MM.1S (cell line): ENCODE measurements at regions not wholly inside any gene's neighbourhood (a gene's known extent, or its start where the extent isn't known, plus 50 kb on each side); places are given as distances from the start of the nearest gene placed in this dataset.

Experiments used
- DNase-seq: peaks from one replicate; pipeline ENCODE4 v3.0.0-alpha.2; 2015
- H2AFZ ChIP-seq: fragments of 300-600 bp; sonication (generic); 2 replicates; pipeline ENCODE4 v1.6.0; 2016; ENCODE audit warnings: antibody characterized with exemption, low read length
- H3F3A ChIP-seq: fragments of 300-600 bp; sonication (generic); 2 replicates; pipeline ENCODE4 v1.6.1; 2016; ENCODE audit warnings: mild to moderate bottlenecking, antibody characterized with exemption, low read length, moderate library complexity, mixed read lengths; ENCODE audit not compliant: insufficient read depth
- H3K27ac ChIP-seq: fragments of 300-600 bp; sonication (generic); 2 replicates; pipeline ENCODE4 v1.5.1; 2016; ENCODE audit warnings: mild to moderate bottlenecking, low read length
- H3K27me3 ChIP-seq: fragments of 300-600 bp; sonication (generic); replicated peaks from 2 replicates; pipeline ENCODE4 v1.6.0; 2016; ENCODE audit warnings: low read length; ENCODE audit not compliant: insufficient read depth
- H3K36me3 ChIP-seq: fragments of 300-600 bp; sonication (generic); replicated peaks from 2 replicates; pipeline ENCODE4 v1.6.1; 2016; ENCODE audit warnings: mild to moderate bottlenecking, low read length, mixed read lengths; ENCODE audit not compliant: insufficient read depth
- H3K4me1 ChIP-seq: fragments of 300-600 bp; sonication (generic); 2 replicates; pipeline ENCODE4 v1.6.1; 2016; ENCODE audit warnings: low read length, mixed read lengths
- H3K4me2 ChIP-seq: fragments of 300-600 bp; sonication (generic); 2 replicates; pipeline ENCODE4 v1.6.0; 2016; ENCODE audit warnings: low read depth, low read length
- H3K4me3 ChIP-seq: fragments of 300-600 bp; sonication (generic); 2 replicates; pipeline ENCODE4 v1.5.1; 2016; ENCODE audit warnings: low read length, mixed read lengths
- H3K79me2 ChIP-seq: fragments of 300-600 bp; sonication (generic); 2 replicates; pipeline ENCODE4 v1.6.1; 2016; ENCODE audit warnings: mixed run types, low read length, mixed read lengths
- H3K9ac ChIP-seq: fragments of 300-600 bp; sonication (generic); 2 replicates; pipeline ENCODE4 v1.6.1; 2016; ENCODE audit warnings: low read length, mixed read lengths
- H3K9me2 ChIP-seq: fragments of 300-600 bp; sonication (generic); replicated peaks from 2 replicates; pipeline ENCODE4 v1.6.1; 2016; ENCODE audit warnings: mild to moderate bottlenecking, low read length, mixed read lengths; ENCODE audit not compliant: insufficient read depth
- H3K9me3 ChIP-seq: fragments of 300-600 bp; sonication (generic); replicated peaks from 2 replicates; pipeline ENCODE4 v1.6.1; 2016; ENCODE audit warnings: mild to moderate bottlenecking, low read length, mixed read lengths; ENCODE audit not compliant: insufficient read depth
- H4K20me1 ChIP-seq: fragments of 300-600 bp; sonication (generic); 2 replicates; pipeline ENCODE4 v1.6.1; 2016; ENCODE audit warnings: mild to moderate bottlenecking, low read length, moderate library complexity, mixed read lengths; ENCODE audit not compliant: insufficient read depth
- EZH2 ChIP-seq: fragments of 300-600 bp; sonication (generic); optimal IDR thresholded peaks from 2 replicates; pipeline ENCODE3; 2017; ENCODE audit warnings: low read depth, mild to moderate bottlenecking, antibody characterized with exemption, low read length, mixed read lengths
- EZH2phosphoT487 ChIP-seq: fragments of 300-600 bp; sonication (generic); IDR thresholded peaks from 2 replicates; pipeline ENCODE4 v1.6.1; 2018; ENCODE audit warnings: antibody characterized with exemption, low read length
- TF ChIP-seq, protein P1 (sequence below): fragments of 300-600 bp; sonication (generic); IDR thresholded peaks from 2 replicates; pipeline ENCODE4 v1.5.1; 2016; ENCODE audit warnings: antibody characterized with exemption, low read length, mixed read lengths

DNA sequence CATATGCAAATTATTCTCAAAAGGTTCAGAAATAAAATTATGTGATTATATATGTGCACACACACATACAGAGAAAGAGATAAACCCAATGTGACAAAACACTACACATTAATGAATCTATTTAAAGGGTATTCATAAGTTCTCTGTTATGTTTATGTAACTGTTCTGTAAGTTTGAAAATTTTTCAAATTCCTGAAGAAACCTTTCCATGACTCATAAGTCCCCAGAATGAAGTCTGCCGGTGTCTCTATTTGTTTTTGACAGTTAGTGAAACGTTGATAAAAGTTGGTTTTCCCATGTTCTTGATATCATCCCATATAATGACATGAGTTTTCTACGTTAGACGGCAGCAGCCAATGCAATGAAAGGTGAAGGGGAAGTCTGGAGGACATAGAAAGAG, 199.5 kb upstream of the PUM3 start:
- Histone ChIP-seq H3K4me1 (no peaks in the 10 kb centered on the region), H3F3A (no peaks in the 10 kb centered on the region), H3K27ac (no peak overlapping the region), H2AFZ (no peak overlapping the region), H3K36me3 (no peaks in the 10 kb centered on the region), H3K27me3 (no peaks in the 10 kb centered on the region), H3K4me2 (no peak overlapping the region), H4K20me1 (no peaks in the 10 kb centered on the region), H3K9me3 (no peaks in the 10 kb centered on the region), H3K9me2 (no peaks in the 10 kb centered on the region), H3K79me2 (no peaks in the 10 kb centered on the region), H3K9ac (no peak overlapping the region), H3K4me3 (no peak overlapping the region)
- DNase-seq: no peak
- TF ChIP-seq EZH2phosphoT487 (no peak), EZH2 (no peak)
- TF ChIP-seq, protein P1, sequence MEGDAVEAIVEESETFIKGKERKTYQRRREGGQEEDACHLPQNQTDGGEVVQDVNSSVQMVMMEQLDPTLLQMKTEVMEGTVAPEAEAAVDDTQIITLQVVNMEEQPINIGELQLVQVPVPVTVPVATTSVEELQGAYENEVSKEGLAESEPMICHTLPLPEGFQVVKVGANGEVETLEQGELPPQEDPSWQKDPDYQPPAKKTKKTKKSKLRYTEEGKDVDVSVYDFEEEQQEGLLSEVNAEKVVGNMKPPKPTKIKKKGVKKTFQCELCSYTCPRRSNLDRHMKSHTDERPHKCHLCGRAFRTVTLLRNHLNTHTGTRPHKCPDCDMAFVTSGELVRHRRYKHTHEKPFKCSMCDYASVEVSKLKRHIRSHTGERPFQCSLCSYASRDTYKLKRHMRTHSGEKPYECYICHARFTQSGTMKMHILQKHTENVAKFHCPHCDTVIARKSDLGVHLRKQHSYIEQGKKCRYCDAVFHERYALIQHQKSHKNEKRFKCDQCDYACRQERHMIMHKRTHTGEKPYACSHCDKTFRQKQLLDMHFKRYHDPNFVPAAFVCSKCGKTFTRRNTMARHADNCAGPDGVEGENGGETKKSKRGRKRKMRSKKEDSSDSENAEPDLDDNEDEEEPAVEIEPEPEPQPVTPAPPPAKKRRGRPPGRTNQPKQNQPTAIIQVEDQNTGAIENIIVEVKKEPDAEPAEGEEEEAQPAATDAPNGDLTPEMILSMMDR: no peak

DNA sequence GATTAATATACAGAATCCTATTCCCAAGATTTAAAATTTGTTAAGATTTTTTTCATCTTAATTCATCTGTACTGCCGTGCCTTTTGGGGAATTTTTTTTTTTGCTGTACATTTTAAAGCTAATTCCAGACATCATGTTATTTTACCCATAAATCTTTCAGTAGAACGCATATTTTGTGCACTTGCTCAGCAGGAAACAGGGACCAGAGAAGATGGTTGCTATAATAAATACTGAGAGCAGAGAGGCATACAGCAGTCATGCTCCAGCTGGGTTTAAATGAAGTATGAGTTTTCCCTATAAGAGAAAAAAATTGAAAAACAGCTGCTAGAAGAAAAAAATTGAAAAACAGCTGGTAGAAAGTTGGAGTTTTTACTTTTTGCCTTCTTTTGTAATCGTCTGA, 196.9 kb upstream of the PUM3 start:
- no peaks in the 10 kb centered on the region for H4K20me1 ChIP-seq
- H3K79me2 ChIP-seq: no peaks in the 10 kb centered on the region
- no peak overlapping the region for H3K27ac ChIP-seq
- H3K36me3 ChIP-seq: no peaks in the 10 kb centered on the region
- no peaks in the 10 kb centered on the region for H3K9me3 ChIP-seq
- H3K4me2 ChIP-seq: no peak overlapping the region
- TF ChIP-seq, protein P1: no peak
- TF ChIP-seq EZH2phosphoT487: no peak
- TF ChIP-seq EZH2: no peak
- no peaks in the 10 kb centered on the region for H3K4me1 ChIP-seq
- no peaks in the 10 kb centered on the region for H3F3A ChIP-seq
- H3K4me3 ChIP-seq: no peak overlapping the region
- DNase-seq: no peak
- no peak overlapping the region for H3K9ac ChIP-seq
- no peaks in the 10 kb centered on the region for H3K9me2 ChIP-seq
- no peak overlapping the region for H2AFZ ChIP-seq
- no peaks in the 10 kb centered on the region for H3K27me3 ChIP-seq

DNA sequence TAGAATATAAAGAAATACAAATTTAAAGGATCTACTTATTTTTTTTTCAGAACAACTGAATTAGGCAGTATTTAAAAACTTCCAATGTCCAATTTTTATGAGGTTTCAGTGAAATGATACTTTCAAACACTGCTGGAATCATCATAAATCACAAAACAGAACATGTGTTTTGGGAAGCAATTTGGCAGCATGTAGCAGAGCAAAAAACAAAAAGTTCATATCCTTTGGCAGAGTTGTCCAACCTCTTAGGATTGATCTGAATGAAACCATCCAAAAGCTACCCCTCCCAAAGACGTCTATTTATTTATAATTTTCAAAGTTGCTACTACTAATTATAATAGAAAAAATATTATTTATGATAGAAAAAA, 192.4 kb upstream of the PUM3 start:
- Histone ChIP-seq H2AFZ (no peak overlapping the region), H3K79me2 (no peaks in the 10 kb centered on the region), H4K20me1 (no peaks in the 10 kb centered on the region), H3K9me3 (no peaks in the 10 kb centered on the region), H3K9me2 (no peaks in the 10 kb centered on the region), H3K9ac (no peak overlapping the region), H3K36me3 (no peaks in the 10 kb centered on the region), H3K27me3 (no peaks in the 10 kb centered on the region), H3K4me2 (no peak overlapping the region), H3K4me3 (no peak overlapping the region), H3F3A (no peaks in the 10 kb centered on the region), H3K27ac (no peak overlapping the region), H3K4me1 (no peaks in the 10 kb centered on the region)
- DNase-seq: no peak
- TF ChIP-seq, protein P1: no peak
- no peak for TF ChIP-seq EZH2
- TF ChIP-seq EZH2phosphoT487: no peak
